ENCODE measurements at regions not wholly inside any gene's neighbourhood (a gene's known extent, or its start where the extent isn't known, plus 50 kb on each side); places are given as distances from the start of the nearest gene placed in this dataset.
"Not testable (repeated sequence)": the region's sequence is repeated elsewhere in the genome, so short reads cannot be mapped to it uniquely, and the experiment has no call there.

- H3K27ac ChIP-seq (ENCODE audit: control insufficient read depth, insufficient read depth, low read length); H3K9me3 ChIP-seq (ENCODE audit: control insufficient read depth, low read depth, low read length); H3K36me3 ChIP-seq (ENCODE audit: control insufficient read depth in 2 of 2, extremely low read depth in 1 of 2, insufficient read depth in 2 of 2, low read length in 2 of 2); H3K4me1 ChIP-seq (ENCODE audit: control insufficient read depth, extremely low read depth, insufficient read depth, low read length); H3K9ac ChIP-seq (ENCODE audit: control insufficient read depth, extremely low read depth, insufficient read depth, low read length); H3K79me2 ChIP-seq (ENCODE audit: control insufficient read depth, insufficient read depth, low read length); FAIRE-seq; dilution Hi-C loops (cut with MboI; ENCODE audit: extremely low pct_ligation_motif_present, low sequenced_read_pairs); H3K9me1 ChIP-seq (ENCODE audit: control insufficient read depth, extremely low read depth, insufficient read depth, low read length); H3K27me3 ChIP-seq (ENCODE audit: control insufficient read depth, extremely low read depth, insufficient read depth, low read length); H4K20me1 ChIP-seq (ENCODE audit: control insufficient read depth, extremely low read depth, insufficient read depth, low read length); H3K4me2 ChIP-seq (ENCODE audit: control insufficient read depth, extremely low read depth, insufficient read depth, low read depth, low read length); H2AFZ ChIP-seq (ENCODE audit: control insufficient read depth, low read length); DNase-seq (ENCODE audit: low read depth, low spot score): not testable (repeated sequence)
- peak overlapping the region in 1 of 3 experiments; percentile 37 for H3K4me3 ChIP-seq (ENCODE audit: control insufficient read depth in 2 of 3, extremely low read depth in 1 of 3, insufficient read depth in 2 of 3, low read depth in 1 of 3, low read length in 3 of 3)
Measured at GRCh38 chr4:131724847-131725246, 1424.2 kb upstream of the PCDH10 start.

- H2AFZ ChIP-seq (ENCODE audit: control insufficient read depth, low read length); H3K9ac ChIP-seq (ENCODE audit: control insufficient read depth, extremely low read depth, insufficient read depth, low read length); H3K4me1 ChIP-seq (ENCODE audit: control insufficient read depth, extremely low read depth, insufficient read depth, low read length); FAIRE-seq; H3K9me3 ChIP-seq (ENCODE audit: control insufficient read depth, low read depth, low read length); dilution Hi-C loops (cut with MboI; ENCODE audit: extremely low pct_ligation_motif_present, low sequenced_read_pairs); H4K20me1 ChIP-seq (ENCODE audit: control insufficient read depth, extremely low read depth, insufficient read depth, low read length); H3K4me2 ChIP-seq (ENCODE audit: control insufficient read depth, extremely low read depth, insufficient read depth, low read depth, low read length); H3K9me1 ChIP-seq (ENCODE audit: control insufficient read depth, extremely low read depth, insufficient read depth, low read length); DNase-seq (ENCODE audit: low read depth, low spot score); H3K27me3 ChIP-seq (ENCODE audit: control insufficient read depth, extremely low read depth, insufficient read depth, low read length); H3K27ac ChIP-seq (ENCODE audit: control insufficient read depth, insufficient read depth, low read length); H3K36me3 ChIP-seq (ENCODE audit: control insufficient read depth in 2 of 2, extremely low read depth in 1 of 2, insufficient read depth in 2 of 2, low read length in 2 of 2); H3K79me2 ChIP-seq (ENCODE audit: control insufficient read depth, insufficient read depth, low read length); H3K4me3 ChIP-seq (ENCODE audit: control insufficient read depth in 2 of 3, extremely low read depth in 1 of 3, insufficient read depth in 2 of 3, low read depth in 1 of 3, low read length in 3 of 3): not testable (repeated sequence)
Measured at GRCh38 chr4:131725521-131725920, 1423.6 kb upstream of the PCDH10 start.

GRCh38 chr4:131726940-131727339, 1422.2 kb upstream of the PCDH10 start:
- H2AFZ ChIP-seq (ENCODE audit: control insufficient read depth, low read length); H3K27me3 ChIP-seq (ENCODE audit: control insufficient read depth, extremely low read depth, insufficient read depth, low read length); H4K20me1 ChIP-seq (ENCODE audit: control insufficient read depth, extremely low read depth, insufficient read depth, low read length); H3K4me3 ChIP-seq (ENCODE audit: control insufficient read depth in 2 of 3, extremely low read depth in 1 of 3, insufficient read depth in 2 of 3, low read depth in 1 of 3, low read length in 3 of 3); dilution Hi-C loops (cut with MboI; ENCODE audit: extremely low pct_ligation_motif_present, low sequenced_read_pairs); H3K36me3 ChIP-seq (ENCODE audit: control insufficient read depth in 2 of 2, extremely low read depth in 1 of 2, insufficient read depth in 2 of 2, low read length in 2 of 2); H3K27ac ChIP-seq (ENCODE audit: control insufficient read depth, insufficient read depth, low read length); H3K4me2 ChIP-seq (ENCODE audit: control insufficient read depth, extremely low read depth, insufficient read depth, low read depth, low read length); H3K4me1 ChIP-seq (ENCODE audit: control insufficient read depth, extremely low read depth, insufficient read depth, low read length); H3K79me2 ChIP-seq (ENCODE audit: control insufficient read depth, insufficient read depth, low read length); FAIRE-seq; H3K9me3 ChIP-seq (ENCODE audit: control insufficient read depth, low read depth, low read length); H3K9me1 ChIP-seq (ENCODE audit: control insufficient read depth, extremely low read depth, insufficient read depth, low read length); H3K9ac ChIP-seq (ENCODE audit: control insufficient read depth, extremely low read depth, insufficient read depth, low read length); DNase-seq (ENCODE audit: low read depth, low spot score): not testable (repeated sequence)

- H3K4me2 ChIP-seq (ENCODE audit: control insufficient read depth, extremely low read depth, insufficient read depth, low read depth, low read length); H3K4me1 ChIP-seq (ENCODE audit: control insufficient read depth, extremely low read depth, insufficient read depth, low read length); H3K9ac ChIP-seq (ENCODE audit: control insufficient read depth, extremely low read depth, insufficient read depth, low read length); H3K4me3 ChIP-seq (ENCODE audit: control insufficient read depth in 2 of 3, extremely low read depth in 1 of 3, insufficient read depth in 2 of 3, low read depth in 1 of 3, low read length in 3 of 3); dilution Hi-C loops (cut with MboI; ENCODE audit: extremely low pct_ligation_motif_present, low sequenced_read_pairs); FAIRE-seq; H3K9me1 ChIP-seq (ENCODE audit: control insufficient read depth, extremely low read depth, insufficient read depth, low read length); H3K36me3 ChIP-seq (ENCODE audit: control insufficient read depth in 2 of 2, extremely low read depth in 1 of 2, insufficient read depth in 2 of 2, low read length in 2 of 2); H3K27me3 ChIP-seq (ENCODE audit: control insufficient read depth, extremely low read depth, insufficient read depth, low read length); H3K79me2 ChIP-seq (ENCODE audit: control insufficient read depth, insufficient read depth, low read length); H4K20me1 ChIP-seq (ENCODE audit: control insufficient read depth, extremely low read depth, insufficient read depth, low read length); H3K27ac ChIP-seq (ENCODE audit: control insufficient read depth, insufficient read depth, low read length); DNase-seq (ENCODE audit: low read depth, low spot score); H3K9me3 ChIP-seq (ENCODE audit: control insufficient read depth, low read depth, low read length); H2AFZ ChIP-seq (ENCODE audit: control insufficient read depth, low read length): not testable (repeated sequence)
Measured at GRCh38 chr4:131727418-131727817, 1421.7 kb upstream of the PCDH10 start.

- DNase-seq (ENCODE audit: low read depth, low spot score); H3K27me3 ChIP-seq (ENCODE audit: control insufficient read depth, extremely low read depth, insufficient read depth, low read length); H3K4me3 ChIP-seq (ENCODE audit: control insufficient read depth in 2 of 3, extremely low read depth in 1 of 3, insufficient read depth in 2 of 3, low read depth in 1 of 3, low read length in 3 of 3); H3K79me2 ChIP-seq (ENCODE audit: control insufficient read depth, insufficient read depth, low read length); H3K4me2 ChIP-seq (ENCODE audit: control insufficient read depth, extremely low read depth, insufficient read depth, low read depth, low read length); H4K20me1 ChIP-seq (ENCODE audit: control insufficient read depth, extremely low read depth, insufficient read depth, low read length); dilution Hi-C loops (cut with MboI; ENCODE audit: extremely low pct_ligation_motif_present, low sequenced_read_pairs); H3K9me3 ChIP-seq (ENCODE audit: control insufficient read depth, low read depth, low read length); H3K9ac ChIP-seq (ENCODE audit: control insufficient read depth, extremely low read depth, insufficient read depth, low read length); H3K4me1 ChIP-seq (ENCODE audit: control insufficient read depth, extremely low read depth, insufficient read depth, low read length); H3K36me3 ChIP-seq (ENCODE audit: control insufficient read depth in 2 of 2, extremely low read depth in 1 of 2, insufficient read depth in 2 of 2, low read length in 2 of 2); H2AFZ ChIP-seq (ENCODE audit: control insufficient read depth, low read length); FAIRE-seq; H3K9me1 ChIP-seq (ENCODE audit: control insufficient read depth, extremely low read depth, insufficient read depth, low read length); H3K27ac ChIP-seq (ENCODE audit: control insufficient read depth, insufficient read depth, low read length): not testable (repeated sequence)
Measured at GRCh38 chr4:131729205-131729604, 1419.9 kb upstream of the PCDH10 start.
